A673 (cell line): ENCODE measurements at regions not wholly inside any gene's neighbourhood (a gene's known extent, or its start where the extent isn't known, plus 50 kb on each side); places are given as distances from the start of the nearest gene placed in this dataset.

Experiments
- CTCF ChIP-seq: fragments of 300-800, 200-600 bp; sonication (generic); conservative IDR thresholded peaks from 2 replicates; pipeline ENCODE4 v1.5.1; 2017; ENCODE audit warnings: low read depth, mild to moderate bottlenecking, antibody characterized with exemption, low read length, moderate library complexity, mixed read lengths
- EZH2 ChIP-seq: fragments of 200-600 bp; sonication (generic); IDR thresholded peaks from 2 replicates; pipeline ENCODE4 v1.6.1; 2017; ENCODE audit warnings: borderline replicate concordance, low read depth, mild to moderate bottlenecking, mixed read lengths, antibody characterized with exemption, low read length; ENCODE audit not compliant: poor library complexity, severe bottlenecking

DNA sequence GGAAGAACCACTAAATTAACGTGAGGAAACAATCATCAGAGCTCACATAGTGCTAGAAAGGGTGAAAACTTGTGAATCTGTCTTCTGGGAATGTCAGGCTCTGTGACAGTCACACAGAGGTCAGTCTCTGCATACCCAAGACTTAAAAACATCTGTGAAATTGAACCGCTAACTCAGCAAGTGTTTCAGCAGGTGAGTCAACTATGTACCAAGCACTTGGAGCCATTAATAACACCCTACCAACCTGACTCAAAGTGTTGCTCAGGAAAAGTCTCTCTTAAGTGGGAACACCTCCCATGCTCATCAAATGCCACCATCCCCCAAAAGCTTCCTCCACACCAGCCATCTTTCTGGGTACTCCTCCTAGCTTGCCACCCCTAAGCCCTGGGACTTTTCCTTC lies 92.3 kb upstream of the CARMIL1 start:
- TF ChIP-seq CTCF (no peak), EZH2 (no peak)
